Activated naive CD4-positive, alpha-beta T cell treated with Interleukin-2 at 50 U/mL for 16 hours (primary cell): ENCODE measurements at regions not wholly inside any gene's neighbourhood (a gene's known extent, or its start where the extent isn't known, plus 50 kb on each side); places are given as distances from the start of the nearest gene placed in this dataset.

Experiments
- DNase-seq: peaks from one replicate; pipeline ENCODE4 v3.0.0-alpha.2; 2020

- DNase-seq = no peak
These were observed 1606.4 kb upstream of the ACVR2A start for GRCh38 chr2:146238254-146238966.

GRCh38 chr2:146235158-146235557 lies 1609.7 kb upstream of the ACVR2A start:
- DNase-seq = no peak

DNA sequence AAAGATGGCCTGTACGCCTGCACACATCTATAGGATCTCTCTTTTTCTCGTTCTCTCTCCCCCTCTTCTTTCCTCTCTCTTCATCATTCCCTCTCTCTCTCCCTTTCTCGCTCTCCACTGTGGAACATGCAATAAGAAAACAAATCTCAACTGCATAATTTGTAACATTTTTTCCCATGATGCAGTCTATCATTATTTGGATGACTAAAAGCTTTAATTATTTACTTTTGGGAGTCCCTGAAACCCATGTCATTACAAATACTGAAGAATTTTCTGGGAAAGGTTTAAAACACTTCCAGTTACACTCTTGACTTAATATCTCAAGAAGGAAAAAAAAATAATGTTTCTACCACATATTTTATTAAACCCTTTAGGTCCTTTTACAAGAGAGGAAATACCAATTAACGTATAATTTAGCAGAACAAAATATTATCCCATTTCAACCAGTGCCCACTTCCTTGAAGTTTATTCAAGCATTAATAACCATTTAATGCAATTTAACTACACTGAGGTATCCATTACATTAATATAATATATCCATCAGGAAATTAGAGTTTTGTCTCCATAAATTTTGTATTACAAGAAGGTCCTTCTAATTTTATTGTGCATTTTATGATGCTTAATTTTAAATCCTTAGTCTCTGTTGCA lies 1615.2 kb upstream of the ACVR2A start:
- DNase-seq = no peak

DNA sequence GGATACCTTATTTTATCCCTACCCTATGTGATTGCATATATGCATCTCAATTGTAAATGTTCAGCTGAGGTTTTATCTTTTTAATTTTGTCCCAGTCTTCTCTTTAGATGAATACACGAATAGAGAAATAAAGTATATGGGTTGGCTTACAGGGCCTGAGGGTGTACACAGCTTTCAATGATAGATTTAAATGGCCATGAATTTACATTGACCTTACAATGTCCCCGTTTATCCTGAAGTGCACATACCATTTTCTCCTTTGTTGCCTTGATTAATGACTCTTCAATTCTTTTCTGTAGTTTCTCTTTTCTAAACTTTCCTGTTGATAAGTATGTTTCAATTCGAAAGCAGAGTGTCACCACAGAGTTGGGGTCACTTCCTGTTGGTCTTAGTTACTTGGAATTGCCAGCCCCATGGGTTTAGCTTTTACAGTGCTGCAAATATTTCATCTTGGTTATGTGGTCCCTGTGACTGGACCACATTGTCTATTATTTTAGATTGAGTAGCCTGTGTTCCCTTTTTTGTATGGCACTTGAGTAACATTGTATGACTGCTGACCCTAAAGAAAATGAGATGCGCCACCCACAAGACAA lies 1616.3 kb upstream of the ACVR2A start:
- DNase-seq = no peak

DNA sequence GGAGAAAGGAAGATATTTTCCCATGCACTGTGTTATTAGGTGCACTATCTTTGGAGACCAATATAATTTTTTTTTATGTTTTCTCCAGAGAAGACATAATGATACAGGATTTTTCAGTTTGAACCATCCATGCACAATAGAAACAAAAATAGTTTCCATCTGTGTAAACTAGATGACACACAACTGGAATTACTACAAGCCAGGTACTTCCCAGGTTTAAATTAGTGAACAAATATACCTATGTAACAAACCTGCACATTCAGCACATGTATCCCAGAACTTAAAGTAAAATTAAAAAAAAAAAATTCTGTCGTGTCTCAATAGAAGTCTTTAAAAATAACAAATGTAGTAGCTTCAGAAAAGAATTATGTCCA lies 1616.8 kb upstream of the ACVR2A start:
- DNase-seq = no peak

DNA sequence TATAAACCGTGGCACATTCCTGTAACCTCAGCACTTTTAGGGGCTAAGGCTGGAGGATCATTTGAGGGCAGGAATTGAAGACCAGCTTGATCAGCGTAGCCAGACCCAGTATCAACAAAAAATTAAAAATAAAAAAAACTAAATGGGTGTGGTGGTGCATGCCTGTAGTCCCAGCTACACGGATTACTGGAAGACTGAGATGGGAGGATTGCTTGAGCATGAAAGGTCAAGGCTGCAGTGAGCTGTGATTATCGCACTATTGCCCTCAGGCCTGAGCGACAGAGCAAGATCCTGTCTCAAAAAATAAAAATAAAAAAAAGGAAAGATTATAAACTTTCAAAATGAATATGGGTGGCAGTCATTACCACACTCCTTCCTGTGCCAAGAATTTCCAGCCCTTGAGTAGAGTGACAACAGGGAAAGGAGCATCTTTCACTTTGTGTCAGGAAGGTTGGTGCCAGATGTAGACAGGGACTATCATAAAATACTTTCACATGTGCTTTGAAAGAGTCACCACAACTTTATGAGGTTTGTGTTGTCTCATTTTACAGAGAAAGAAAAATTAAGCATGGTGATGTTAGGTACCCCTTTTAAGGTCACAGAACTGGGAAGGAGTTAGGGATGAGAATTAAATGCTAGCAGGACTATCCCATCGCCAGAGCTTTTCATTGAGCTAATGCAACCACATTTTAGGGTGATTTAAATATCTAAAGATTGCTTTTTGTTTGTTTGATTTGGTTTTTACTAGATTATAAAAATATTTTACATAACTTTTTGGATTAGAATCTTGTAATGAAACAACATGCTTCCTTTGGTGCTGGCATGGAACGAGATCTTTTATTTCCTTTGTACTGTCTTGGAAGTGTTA lies 1617.4 kb upstream of the ACVR2A start:
- DNase-seq = no peak

- DNase-seq = no peak
These were observed 1618.8 kb upstream of the ACVR2A start for GRCh38 chr2:146226077-146226476.

- DNase-seq = no peak
These were observed 1623.0 kb upstream of the ACVR2A start for GRCh38 chr2:146221826-146222225.

DNA sequence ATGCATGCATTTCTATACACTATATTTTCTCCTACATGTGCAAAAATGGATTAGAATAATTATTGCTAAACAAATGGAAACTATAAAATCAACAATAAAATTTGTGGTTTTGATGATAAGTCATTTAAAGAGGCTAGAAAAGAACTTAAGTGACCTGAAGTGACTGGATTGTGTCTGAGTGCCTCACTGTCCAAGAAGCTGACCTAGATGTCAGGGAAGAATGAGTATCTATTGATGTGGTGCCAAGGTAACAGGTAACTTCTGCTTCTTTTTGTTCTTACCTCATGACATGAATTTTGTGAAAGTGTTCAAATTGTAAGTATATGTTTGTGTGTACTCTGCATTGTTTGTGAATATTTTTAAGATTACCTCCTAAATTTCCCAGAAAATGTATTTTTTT lies 1623.9 kb upstream of the ACVR2A start:
- DNase-seq = no peak

GRCh38 chr2:146214394-146214929 lies 1630.4 kb upstream of the ACVR2A start:
- no peak for DNase-seq

DNA sequence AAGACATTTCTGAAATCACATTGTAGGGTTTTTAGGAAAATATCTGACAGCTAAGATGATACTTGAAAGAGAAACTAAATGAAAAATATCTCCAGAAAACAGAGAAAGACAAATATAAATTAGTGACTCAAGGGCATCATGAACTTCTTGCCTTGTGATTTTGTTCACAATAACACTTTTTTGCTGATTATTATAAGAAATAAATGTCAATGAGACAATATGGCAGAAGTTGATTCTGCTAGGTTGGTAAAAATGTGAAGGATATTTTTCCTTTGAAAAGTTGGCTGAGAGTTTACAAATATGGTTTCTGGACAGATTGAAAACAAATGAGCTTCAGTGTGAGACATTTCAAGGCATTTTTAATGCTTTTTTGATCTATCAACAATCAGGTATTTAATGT lies 1631.2 kb upstream of the ACVR2A start:
- no peak for DNase-seq

- DNase-seq = no peak
These were observed 1632.2 kb upstream of the ACVR2A start for GRCh38 chr2:146212602-146213001.

DNA sequence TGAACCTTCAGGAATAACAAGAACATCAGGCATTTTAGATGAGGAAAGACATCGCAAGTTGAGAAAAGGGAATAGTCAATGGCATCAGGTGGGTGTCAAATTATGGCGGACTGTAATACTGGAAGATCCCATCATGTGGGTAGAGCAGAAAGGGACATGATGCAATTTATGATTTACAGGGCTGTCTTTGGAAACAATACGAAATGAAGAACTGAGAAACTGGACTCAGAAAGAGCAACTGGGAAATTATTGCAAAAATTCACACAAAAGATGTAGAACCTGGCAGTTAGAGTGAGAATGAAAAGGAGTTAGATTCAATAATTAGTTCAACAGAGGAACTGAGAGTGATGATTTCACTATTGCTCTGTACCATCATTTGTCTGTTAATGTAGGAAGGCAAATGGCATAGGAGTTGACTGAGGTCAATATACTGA lies 1635.0 kb upstream of the ACVR2A start:
- no peak for DNase-seq

DNA sequence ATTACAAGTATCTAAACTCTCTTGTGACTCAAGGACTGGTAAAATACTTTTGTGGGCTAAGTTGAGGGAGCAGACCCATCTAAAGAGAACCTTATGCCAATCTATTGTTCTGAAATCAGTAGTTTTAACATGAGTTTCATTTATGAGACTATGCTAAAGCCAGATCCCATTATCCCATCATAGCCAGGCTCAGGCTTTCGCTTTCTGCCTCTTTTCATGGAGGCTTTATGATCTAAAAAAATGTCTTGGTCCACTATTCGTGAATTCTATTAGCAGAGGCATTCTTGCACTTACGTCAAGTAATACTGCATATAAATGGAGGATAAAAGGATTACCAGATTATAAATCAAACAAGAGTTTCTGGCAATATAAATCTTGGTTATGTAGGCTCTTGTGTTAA lies 1636.9 kb upstream of the ACVR2A start:
- no peak for DNase-seq

- DNase-seq = no peak
These were observed 1637.4 kb upstream of the ACVR2A start for GRCh38 chr2:146207417-146207816.

GRCh38 chr2:146203064-146203624 lies 1641.7 kb upstream of the ACVR2A start:
- DNase-seq = no peak

- no peak for DNase-seq
These were observed 1651.2 kb upstream of the ACVR2A start for GRCh38 chr2:146193619-146194018.

- DNase-seq = no peak
These were observed 1655.3 kb upstream of the ACVR2A start for GRCh38 chr2:146189541-146189940.

DNA sequence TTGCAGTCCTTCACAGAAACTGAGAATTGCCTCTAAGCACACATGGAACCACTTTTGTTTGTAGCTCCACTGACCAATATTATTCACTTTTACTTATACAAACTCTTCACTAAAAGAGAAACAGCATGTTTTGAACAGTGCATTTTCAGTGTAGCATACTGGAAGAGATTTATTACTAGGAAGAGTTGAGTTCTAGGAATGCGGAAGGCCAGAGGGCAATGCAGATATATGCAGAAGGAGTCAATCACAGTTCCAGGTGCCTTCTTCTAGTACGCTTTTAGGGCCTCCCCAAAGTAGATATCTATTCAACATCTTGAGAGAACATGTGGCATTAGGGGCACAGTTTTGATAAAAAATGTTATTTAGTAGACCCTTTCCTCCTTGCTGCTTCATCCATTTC lies 1654.0 kb upstream of the ZEB2 start:
- no peak for DNase-seq

DNA sequence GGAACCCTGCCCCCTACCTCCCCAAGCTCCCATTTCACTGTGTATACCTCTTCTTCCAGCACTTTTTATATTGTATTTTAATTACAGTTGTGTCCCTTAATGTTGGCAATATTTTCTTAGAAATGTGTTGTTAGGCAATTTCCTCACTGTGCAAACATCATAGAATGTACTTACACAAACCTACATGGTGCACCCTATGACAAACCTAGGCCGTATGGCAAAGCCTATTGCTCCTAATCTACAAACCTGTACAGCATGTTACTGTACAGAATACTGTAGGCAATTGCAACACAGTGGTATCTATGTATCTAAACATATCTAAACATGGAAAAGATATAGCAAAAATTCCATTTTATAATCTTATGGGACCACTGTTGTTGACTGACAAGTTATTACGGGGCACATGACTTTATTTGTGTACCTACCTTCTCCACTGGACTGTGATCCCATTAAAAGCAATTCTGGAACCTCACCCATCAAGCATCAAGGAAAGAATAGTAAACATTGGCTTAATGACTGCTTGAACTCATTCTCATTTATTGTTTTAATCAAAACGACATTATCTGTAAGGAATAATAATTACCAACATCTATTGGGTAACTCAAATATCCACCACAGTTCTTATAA lies 1641.5 kb upstream of the ZEB2 start:
- no peak for DNase-seq

- DNase-seq = no peak
These were observed 1638.3 kb upstream of the ZEB2 start for GRCh38 chr2:146158072-146158674.

DNA sequence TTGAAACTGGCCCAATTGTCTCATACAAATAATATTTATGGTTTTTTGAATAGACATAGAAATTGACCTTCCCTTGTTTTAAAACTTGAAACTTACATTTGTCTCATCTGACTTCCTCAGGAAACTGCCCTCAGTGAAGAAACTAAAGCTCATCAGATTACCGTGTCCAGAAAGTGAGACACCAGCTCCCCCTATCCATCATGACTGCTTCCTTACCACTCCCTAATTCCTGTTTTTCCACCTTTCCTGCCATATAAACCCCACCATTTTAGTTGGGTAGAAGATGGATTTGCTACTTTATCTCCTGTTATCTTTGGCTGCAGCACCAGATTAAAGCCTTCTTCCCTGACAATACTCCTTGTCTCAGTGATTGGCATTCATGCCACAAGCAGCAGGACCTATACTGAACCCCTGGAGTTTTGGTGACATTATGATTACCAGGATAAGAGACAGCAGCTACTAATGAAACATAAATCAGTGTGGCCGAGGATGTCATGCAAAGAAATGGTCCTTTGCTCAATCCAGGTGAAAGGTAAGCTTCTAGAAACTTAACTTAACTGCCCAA lies 1627.6 kb upstream of the ZEB2 start:
- no peak for DNase-seq
